Bronchial epithelial cell (primary cell): ENCODE measurements at regions not wholly inside any gene's neighbourhood (a gene's known extent, or its start where the extent isn't known, plus 50 kb on each side); places are given as distances from the start of the nearest gene placed in this dataset.
"Not testable (repeated sequence)": the region's sequence is repeated elsewhere in the genome, so short reads cannot be mapped to it uniquely, and the experiment has no call there.

ENCODE experiments used
- DNase-seq: peaks from one replicate; pipeline ENCODE4 v3.0.0-alpha.2; 2010; ENCODE audit warnings: low read depth
- FAIRE-seq: peaks from 2 replicates; lab custom pipeline; 2011; peaks lifted over from hg19 to GRCh38; lab: Jason Lieb, UNC
- H3K27me3 ChIP-seq: 2 replicates; pipeline ENCODE4 v1.5.1; 2011; ENCODE audit warnings: low read length; ENCODE audit not compliant: control insufficient read depth, insufficient read depth
- H3K36me3 ChIP-seq: 2 replicates; pipeline ENCODE4 v1.5.1; 2011; ENCODE audit warnings: low read length; ENCODE audit not compliant: control insufficient read depth, insufficient read depth
- H3K4me3 ChIP-seq: 2 replicates; pipeline ENCODE4 v1.5.1; 2011; ENCODE audit warnings: mild to moderate bottlenecking, low read depth, low read length, control low read depth
- TF ChIP-seq, protein P1 (sequence below): IDR thresholded peaks from 2 replicates; pipeline ENCODE4 v1.5.1; 2011; ENCODE audit warnings: mild to moderate bottlenecking, moderate library complexity, low read length, control low read depth, inconsistent platforms; ENCODE audit not compliant: insufficient read depth, severe bottlenecking

DNA sequence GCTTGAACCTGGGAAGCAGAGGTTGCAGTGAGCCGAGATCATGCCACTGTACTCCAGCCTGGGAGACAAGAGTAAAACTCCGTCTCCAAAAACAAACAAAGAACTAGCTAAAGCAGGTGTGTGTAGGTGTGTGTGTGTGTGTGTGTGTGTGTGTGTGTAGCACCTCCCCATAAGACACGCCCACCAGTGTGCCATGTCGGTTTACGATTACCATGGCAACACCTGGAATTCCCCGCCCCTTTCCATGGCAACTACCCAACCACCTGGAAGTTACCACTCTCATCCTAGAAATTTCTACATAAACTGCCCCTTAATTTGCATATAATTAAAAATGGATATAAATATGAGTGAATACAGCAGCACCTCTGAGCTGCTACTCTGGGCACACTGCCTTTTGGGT, 80.9 kb upstream of the ADGRE5 start:
- TF ChIP-seq, protein P1, sequence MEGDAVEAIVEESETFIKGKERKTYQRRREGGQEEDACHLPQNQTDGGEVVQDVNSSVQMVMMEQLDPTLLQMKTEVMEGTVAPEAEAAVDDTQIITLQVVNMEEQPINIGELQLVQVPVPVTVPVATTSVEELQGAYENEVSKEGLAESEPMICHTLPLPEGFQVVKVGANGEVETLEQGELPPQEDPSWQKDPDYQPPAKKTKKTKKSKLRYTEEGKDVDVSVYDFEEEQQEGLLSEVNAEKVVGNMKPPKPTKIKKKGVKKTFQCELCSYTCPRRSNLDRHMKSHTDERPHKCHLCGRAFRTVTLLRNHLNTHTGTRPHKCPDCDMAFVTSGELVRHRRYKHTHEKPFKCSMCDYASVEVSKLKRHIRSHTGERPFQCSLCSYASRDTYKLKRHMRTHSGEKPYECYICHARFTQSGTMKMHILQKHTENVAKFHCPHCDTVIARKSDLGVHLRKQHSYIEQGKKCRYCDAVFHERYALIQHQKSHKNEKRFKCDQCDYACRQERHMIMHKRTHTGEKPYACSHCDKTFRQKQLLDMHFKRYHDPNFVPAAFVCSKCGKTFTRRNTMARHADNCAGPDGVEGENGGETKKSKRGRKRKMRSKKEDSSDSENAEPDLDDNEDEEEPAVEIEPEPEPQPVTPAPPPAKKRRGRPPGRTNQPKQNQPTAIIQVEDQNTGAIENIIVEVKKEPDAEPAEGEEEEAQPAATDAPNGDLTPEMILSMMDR, result no peak
- H3K36me3 ChIP-seq, result no peaks in the 10 kb centered on the region
- DNase-seq (no peak), FAIRE-seq (no peak)
- no peaks in the 10 kb centered on the region for H3K27me3 ChIP-seq
- no peak overlapping the region for H3K4me3 ChIP-seq

- FAIRE-seq, H3K4me3 ChIP-seq, H3K36me3 ChIP-seq, DNase-seq, H3K27me3 ChIP-seq: not testable (repeated sequence)
These were observed 81.9 kb upstream of the ADGRE5 start for GRCh38 chr19:14299224-14299827.

GRCh38 chr19:14297883-14298576, 83.2 kb upstream of the ADGRE5 start:
- DNase-seq, H3K36me3 ChIP-seq, H3K4me3 ChIP-seq, H3K27me3 ChIP-seq, FAIRE-seq: not testable (repeated sequence)

- not testable (repeated sequence) for H3K36me3 ChIP-seq, FAIRE-seq, H3K4me3 ChIP-seq, H3K27me3 ChIP-seq
- peak; percentile 4 for DNase-seq
These were observed 86.3 kb upstream of the ADGRE5 start for GRCh38 chr19:14294974-14295373.

DNA sequence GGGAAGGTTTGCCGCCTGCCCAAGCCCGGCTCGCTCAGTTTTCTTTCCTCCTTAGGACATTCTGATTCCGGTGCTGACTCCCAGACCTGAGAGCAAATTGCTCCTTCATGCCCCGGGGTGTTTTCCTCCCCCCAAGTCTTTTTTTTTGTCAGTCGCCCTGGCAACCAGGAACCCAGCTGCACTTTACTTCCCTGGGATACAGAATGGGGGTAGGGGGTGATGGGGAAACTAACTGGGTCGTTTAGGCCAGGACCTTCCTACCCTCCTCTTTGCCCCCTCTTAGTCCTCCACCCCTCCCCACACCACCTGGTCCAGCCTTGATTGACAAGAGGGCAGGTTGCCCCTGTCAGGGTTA, 87.5 kb upstream of the ADGRE5 start:
- H3K4me3 ChIP-seq, H3K36me3 ChIP-seq, DNase-seq, H3K27me3 ChIP-seq, FAIRE-seq: not testable (repeated sequence)

DNA sequence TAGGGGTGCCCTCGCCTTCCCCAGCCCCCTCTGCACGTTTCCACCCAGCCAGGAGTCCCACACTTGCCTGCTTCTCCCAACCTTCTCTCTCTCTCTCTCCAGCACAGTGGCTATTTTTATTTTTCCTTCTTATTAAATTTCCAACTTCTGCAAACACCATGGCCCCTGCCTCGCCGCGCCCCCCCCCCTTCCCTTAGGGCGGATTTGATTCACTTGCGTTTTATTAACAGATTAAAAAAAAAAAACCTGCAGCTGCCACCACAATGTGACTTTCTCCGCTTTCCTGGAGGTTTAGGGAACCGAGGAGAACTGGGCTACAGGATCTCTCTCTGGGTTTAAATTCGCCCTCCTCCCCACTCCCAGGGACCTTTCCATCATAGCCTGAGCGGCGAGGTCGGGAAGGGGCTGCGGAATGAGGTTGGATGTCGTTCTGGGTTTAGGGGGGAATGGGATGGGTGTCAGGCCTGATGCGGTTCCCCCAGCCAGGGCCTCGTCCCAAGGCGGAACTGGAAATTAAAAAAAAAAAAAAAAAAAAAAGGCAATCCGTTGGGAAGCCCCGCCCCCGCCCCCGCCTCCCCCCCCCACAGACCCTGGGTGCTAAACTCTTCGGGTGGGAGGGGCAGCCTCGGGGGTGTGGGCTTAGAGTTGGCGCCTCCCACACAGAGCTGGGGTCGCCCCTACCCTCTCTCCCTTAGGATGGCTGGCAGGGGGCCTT, 87.3 kb upstream of the ADGRL1 start:
- not testable (repeated sequence) for H3K36me3 ChIP-seq, DNase-seq, FAIRE-seq, H3K4me3 ChIP-seq, H3K27me3 ChIP-seq

GRCh38 chr19:14289810-14290209, 83.8 kb upstream of the ADGRL1 start:
- not testable (repeated sequence) for H3K27me3 ChIP-seq, H3K36me3 ChIP-seq, FAIRE-seq, H3K4me3 ChIP-seq, DNase-seq

DNA sequence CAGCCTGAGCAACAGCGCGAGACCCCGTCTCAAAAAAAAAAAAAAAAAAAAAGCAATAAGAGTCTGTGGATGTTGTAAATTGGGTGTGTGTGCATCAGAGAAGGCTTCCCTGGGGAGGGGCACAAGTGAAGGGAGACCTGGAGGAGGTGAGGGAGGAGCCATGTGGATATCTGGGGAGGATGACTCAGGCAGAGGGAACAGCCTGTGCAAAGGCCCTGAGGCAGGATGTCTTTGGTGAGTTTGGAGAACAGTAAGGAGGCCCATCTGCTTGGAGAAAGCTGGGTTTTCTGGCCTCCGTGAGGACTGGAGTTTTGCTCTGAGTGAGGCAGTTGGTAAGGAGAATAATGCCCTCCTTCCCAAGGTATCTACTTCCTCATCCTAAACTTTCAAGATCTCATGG, 81.9 kb upstream of the ADGRL1 start:
- H3K4me3 ChIP-seq, H3K36me3 ChIP-seq, DNase-seq, H3K27me3 ChIP-seq, FAIRE-seq: not testable (repeated sequence)

- not testable (repeated sequence) for H3K36me3 ChIP-seq, H3K4me3 ChIP-seq, DNase-seq, FAIRE-seq, H3K27me3 ChIP-seq
These were observed 80.6 kb upstream of the ADGRL1 start for GRCh38 chr19:14286594-14286993.

DNA sequence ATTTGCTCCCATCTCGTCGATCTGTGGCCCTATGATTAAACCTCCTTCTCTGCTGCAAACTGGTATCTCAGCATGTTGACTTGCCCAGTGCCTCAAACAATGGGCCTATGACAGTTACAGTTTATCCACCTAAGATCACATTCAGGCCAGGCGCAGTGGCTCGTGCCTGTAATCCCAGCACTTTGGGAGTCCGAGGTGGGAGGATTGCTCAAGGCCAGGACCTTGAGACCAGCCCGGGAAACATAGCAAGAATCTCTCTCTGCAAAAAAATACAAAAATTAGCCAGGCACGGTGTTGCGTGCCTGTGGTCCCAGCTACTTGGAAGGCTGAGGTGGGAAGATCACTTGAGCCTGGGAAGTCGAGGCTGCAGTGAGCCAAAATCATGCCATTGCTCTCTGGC, 79.8 kb upstream of the ADGRL1 start:
- not testable (repeated sequence) for H3K36me3 ChIP-seq, H3K27me3 ChIP-seq, H3K4me3 ChIP-seq, DNase-seq, FAIRE-seq

DNA sequence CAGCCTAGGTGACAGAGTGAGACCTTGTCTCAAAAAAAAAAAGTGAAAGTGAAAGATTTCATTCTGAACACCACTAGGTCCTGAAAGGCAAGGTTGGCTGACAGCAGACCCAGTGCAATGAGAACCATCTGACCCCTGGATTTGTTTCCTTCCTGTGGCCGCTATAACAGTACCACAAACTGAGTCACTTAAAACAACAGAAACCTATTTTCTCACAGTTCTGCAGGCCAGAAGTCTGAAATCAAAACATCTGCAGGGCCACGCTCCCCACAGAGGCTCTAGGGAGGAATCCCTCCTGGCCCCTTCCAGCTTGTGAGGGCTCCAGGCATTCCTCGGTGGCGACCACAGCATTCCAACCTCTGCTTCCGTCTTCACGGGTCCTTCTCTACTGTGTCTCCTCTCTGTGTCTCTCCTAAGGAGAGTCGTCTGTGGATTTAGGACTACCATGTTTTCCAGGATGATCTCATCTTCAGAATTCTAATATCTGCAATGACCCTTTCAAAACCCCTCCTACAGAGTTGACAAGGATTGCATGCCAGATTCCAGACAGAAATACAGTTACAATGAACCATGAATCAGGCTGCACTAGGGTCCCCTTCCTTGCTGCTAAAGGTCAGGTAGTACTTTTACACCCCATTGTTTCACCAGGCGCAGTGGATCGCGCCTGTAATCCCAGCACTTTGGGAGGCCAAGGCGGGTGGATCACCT, 78.0 kb upstream of the ADGRL1 start:
- FAIRE-seq, DNase-seq, H3K4me3 ChIP-seq, H3K27me3 ChIP-seq, H3K36me3 ChIP-seq: not testable (repeated sequence)

- H3K4me3 ChIP-seq, FAIRE-seq, H3K36me3 ChIP-seq, H3K27me3 ChIP-seq, DNase-seq: not testable (repeated sequence)
These were observed 73.3 kb upstream of the ADGRL1 start for GRCh38 chr19:14279270-14279669.
